Right ventricle myocardium superior (tissue), 1 donor: ENCODE measurements at regions not wholly inside any gene's neighbourhood (a gene's known extent, or its start where the extent isn't known, plus 50 kb on each side); places are given as distances from the start of the nearest gene placed in this dataset.
A peak's percentile ranks its signal among the peaks of the same experiment; 100 is the strongest.

Experiments used
- ATAC-seq: fragments of 200-7000 bp; cut with Tn5 transposase; one replicate; pipeline ENCODE4 v1.9.1; 2020; ENCODE audit warnings: mild to moderate bottlenecking; ENCODE audit not compliant: poor library complexity
- DNase-seq: peaks from one replicate; pipeline ENCODE4 v3.0.0-alpha.2; 2020
- intact Hi-C: fragments of 100-400 bp; cut with DNase I; formaldehyde crosslinking; loops from one replicate; pipeline ENCODE4 v1.11.2; 2022
- donor health status: DM: no; HTN: yes; CAD: no; lungs with severe emphysema.

DNA sequence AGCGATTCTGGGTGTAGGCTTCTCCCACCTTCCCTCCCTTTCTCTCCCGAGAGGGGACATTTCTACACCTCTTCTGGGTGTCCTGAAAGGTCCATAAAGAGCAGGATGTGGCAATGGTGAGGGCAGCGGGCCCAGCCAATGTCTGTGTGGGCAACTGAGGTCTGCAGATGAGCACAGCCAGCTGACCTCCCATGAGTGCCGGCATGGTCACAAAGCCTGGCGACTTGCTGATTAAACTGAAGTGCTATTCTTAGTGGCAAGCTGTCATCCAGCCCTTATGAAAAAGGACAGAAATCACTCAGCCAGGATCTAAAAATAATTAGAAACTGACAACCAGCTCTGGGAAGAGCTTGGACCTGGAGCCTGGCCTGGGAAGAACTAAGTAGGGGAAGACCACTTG, 124.3 kb upstream of the RGMA start:
- ATAC-seq (peak; percentile 93), DNase-seq (peak; percentile 82)
- intact Hi-C loops = no loop called here

GRCh38 chr15:93212578-93212977, 123.6 kb upstream of the RGMA start:
- DNase-seq (no peak), ATAC-seq (no peak)
- intact Hi-C loops = no loop called here

GRCh38 chr15:93210995-93211394, 122.0 kb upstream of the RGMA start:
- DNase-seq = no peak
- ATAC-seq = no peak
- intact Hi-C loops = no loop called here

DNA sequence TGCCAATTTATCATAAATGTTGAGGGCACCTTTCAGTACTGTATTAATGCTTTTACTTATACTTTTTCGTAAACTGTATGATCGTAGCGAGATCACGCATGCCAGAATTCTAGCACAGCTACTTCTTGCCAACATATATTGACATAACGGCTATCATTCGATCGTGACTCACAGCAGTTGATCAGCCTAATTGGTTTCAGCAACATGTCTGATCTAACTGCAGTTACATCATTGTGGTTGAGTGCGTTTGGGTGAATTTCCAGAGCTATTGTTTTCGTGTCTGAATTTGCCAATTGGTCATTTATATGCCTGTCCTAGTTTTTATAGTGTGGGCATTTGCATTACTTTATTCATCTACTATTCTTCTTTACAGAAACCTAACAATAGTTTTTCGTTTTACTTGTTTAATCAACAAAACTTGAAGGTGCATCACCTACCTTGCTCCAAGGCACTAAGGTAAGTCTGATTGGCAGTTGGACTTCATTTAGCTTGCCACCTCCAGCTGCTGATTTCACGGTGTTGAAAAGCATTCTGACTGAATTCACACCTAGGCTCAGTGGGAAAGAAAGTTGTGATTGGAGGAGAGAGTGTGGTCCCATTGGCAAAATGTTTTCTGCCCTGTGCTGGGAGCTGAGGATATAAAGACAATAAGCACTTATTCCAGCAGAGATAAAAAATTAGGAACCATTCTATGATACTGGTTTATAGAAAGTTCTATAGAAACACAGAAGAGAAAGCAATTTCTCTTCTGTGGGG, 120.9 kb upstream of the RGMA start:
- ATAC-seq = no peak
- intact Hi-C loops = no loop called here

DNA sequence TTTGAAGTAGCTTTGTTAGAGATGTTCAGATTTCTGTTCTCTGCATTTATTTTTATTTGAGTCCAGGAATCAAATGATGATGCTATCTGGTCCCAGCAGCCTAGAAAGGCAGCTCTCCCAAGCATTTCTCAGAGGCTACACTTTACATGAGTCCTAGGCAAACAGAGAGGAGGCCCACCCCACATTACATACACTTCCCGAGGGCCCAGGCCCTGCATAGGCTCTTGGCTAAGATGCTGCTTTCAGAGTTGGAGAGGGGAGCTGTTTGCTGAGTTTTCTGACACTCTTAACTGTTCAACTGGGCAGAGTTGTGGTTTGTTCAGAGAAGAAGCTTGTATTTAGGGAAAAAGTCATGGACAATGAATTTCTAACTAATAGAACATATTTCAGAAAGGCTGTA, 117.9 kb upstream of the RGMA start:
- no peak for ATAC-seq
- intact Hi-C loops = no loop called here
- DNase-seq = no peak

More for the DNA sequence above, 120.9 kb upstream of the RGMA start:
- no peak for DNase-seq

- no peak for ATAC-seq
- DNase-seq = no peak
- intact Hi-C loops = no loop called here
Measured at GRCh38 chr15:93205413-93205812, 116.4 kb upstream of the RGMA start.

- no peak for DNase-seq
- intact Hi-C loops = no loop called here
- no peak for ATAC-seq
Measured at GRCh38 chr15:93203036-93203435, 114.0 kb upstream of the RGMA start.

- no peak for ATAC-seq
- intact Hi-C loops = no loop called here
- DNase-seq = no peak
Measured at GRCh38 chr15:93202405-93202804, 113.4 kb upstream of the RGMA start.

GRCh38 chr15:93201940-93202339, 112.9 kb upstream of the RGMA start:
- DNase-seq (no peak), ATAC-seq (peak; percentile 64)
- intact Hi-C loops = no loop called here

DNA sequence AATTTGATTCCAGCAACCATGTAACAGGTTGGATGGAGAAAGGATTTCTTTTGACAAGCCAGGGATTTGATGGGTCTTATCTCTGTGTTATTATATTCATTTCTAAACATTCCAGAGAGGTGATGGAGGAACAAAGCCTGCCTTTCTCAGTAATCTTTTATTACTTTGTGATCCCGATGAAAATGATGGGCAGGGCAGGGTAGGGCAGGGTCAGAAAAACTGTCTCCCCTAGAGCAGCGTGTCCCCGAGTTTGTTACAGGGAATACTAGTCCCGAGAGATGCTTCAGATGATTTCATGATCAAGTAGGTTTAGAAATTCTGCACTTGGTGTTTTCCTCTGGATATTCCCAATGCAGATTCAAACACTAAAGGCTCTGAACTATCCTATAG, 111.8 kb upstream of the RGMA start:
- DNase-seq (no peak), ATAC-seq (peak; percentile 18)
- intact Hi-C loops = no loop called here

DNA sequence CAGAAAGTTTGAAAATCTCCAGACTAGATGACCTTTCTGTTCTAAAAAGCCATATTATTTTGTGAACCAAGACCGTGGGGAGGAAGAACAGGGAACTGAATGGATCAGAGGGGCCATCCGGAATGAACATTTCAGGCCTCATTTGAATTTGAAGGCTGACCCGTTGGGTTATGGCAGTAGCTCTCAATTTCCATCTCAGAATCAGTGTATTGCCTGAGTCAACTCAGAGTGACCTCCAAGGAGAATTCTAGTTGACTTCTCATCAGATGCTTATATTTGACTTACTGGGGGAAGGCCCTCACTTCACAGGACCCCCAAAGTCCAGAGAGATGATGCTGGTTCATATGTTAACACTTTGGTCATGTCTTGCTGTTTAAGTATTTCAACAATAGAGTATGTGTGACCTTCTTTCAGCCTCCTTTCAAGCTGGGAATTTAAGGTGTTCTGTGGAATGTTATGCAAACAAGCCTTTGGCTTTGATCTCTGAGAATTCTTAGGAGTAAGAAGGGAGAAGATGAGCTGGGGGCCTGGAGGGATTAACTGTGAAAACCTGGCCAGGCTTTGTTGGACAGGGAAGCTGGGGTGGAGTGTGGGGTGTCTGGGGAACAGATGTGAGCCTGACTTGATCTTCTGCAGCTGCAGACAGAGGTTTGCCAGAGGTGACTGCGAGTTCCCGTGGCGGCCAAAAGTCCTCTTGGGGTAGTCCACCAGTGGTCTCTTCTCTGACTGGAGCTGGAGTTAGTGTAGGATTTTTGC, 111.2 kb upstream of the RGMA start:
- intact Hi-C loops = no loop called here
- ATAC-seq = peak; percentile 61
- no peak for DNase-seq

DNA sequence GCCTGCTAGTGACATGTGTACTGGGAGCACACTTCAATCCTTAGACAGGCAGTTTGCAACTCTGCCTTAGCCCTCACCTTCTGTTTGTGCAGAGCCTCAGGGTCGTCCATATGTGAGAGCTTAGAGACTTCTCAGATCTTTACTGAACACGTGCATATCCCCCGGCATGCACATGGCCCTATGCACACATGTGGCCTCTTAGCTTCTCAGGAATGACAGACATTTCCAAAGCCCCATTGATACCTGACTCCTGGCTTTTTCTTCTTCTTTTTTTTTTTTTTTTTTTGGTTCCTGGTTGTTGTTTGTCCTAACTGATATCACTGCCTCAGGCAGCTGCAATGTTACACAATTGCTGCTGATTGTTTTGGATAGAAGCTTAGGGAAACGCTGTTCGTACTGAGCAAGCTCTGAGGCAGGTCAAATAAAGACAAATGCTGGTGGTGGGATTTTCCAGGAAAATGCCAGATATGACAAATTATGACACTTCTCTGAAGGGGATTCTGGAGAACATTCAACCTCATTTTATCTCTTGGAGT, 107.2 kb upstream of the RGMA start:
- DNase-seq (no peak), ATAC-seq (no peak)
- intact Hi-C loops = no loop called here

GRCh38 chr15:93195109-93195508, 106.1 kb upstream of the RGMA start:
- no peak for ATAC-seq
- DNase-seq = no peak
- intact Hi-C loops = no loop called here

GRCh38 chr15:93190238-93190637, 101.2 kb upstream of the RGMA start:
- no peak for DNase-seq
- no peak for ATAC-seq
- intact Hi-C loops = no loop called here

DNA sequence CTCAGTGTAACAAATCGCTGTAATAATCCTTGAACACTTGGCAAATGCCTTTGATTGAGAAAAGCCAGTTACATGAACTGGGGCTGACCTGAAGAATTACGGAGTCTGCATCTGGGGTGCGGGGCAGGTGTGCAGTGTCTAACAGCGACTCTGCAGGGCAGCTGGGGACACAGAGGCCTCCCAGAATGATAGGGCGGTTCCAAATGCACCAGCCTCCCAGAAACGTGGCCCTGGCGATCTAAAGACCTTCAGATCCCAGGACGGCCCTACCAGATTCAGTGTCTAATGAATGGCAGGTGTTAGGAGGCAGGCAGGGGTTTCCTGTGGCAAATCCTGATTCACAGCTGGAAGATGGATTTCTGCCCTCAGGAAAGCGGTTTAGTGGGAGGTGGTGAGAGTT, 100.5 kb upstream of the RGMA start:
- ATAC-seq = no peak
- no peak for DNase-seq
- intact Hi-C loops = no loop called here

GRCh38 chr15:93188236-93188635, 99.2 kb upstream of the RGMA start:
- no peak for ATAC-seq
- no peak for DNase-seq
- intact Hi-C loops = no loop called here

DNA sequence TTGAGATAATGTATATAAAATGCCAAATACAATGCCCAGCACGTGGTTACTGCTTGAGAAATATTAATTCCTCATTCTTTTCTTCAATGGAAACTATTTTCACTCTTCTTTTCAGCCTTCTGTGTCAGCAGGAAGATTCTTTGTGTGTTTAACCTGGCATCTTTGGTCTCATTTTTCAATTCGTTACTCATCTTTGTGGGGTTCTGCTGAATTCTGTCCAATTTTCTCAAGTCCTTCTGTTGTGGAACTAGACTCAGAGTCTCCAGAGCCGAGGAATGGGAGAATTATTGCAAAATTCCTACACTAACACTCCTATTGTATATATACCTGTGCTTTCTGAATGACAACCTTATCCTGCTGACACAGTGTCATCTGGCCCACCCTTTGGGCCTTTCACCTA, 96.8 kb upstream of the RGMA start:
- intact Hi-C loops = no loop called here
- ATAC-seq = no peak

DNA sequence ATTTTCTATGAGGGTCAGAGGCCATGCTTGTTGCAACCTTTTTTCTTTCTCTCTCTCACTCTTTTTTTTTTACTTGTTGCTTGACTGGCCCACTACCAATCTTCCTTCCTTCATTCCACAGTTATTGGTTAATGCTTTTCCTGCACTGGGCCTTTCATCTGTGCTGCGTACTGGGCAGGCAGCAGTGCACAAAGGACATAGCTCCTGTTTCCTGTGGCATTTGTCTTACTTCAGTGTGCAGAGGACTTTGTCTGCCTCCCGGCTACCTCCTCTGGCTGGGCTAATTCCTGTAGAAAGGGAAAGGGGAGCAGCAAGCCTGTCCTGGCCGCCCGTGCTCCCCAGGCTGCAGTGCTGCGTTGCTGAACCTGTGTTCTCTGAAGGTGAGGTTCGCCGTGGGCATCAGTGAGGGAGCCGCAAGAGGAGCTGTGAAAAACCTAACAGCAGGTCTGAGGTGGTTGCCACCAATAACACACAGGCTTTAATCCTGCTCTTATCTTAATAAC, 93.7 kb upstream of the RGMA start:
- ATAC-seq (peak; percentile 12), DNase-seq (no peak)
- intact Hi-C loops = no loop called here

More for the DNA sequence above, 96.8 kb upstream of the RGMA start:
- DNase-seq = no peak

DNA sequence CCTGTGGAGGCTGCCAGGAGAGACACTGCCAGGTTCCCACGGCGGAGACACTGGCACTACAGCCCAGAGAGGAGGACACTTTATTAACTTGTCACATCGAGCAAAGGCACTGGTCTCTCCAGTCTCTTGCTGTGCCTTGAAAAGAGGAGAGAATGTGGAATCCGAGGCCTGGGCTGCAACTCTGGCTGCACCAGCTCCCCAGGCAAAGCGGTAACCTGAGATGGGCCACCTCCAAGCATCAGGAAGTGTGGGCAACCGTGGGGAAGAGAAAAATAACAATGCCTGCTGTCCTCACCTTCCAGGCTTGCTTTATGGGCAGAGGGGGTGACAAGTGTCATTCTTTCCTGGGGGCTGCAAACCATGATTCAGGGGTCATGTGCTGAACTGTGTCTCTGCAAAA, 91.6 kb upstream of the RGMA start:
- no peak for DNase-seq

DNA sequence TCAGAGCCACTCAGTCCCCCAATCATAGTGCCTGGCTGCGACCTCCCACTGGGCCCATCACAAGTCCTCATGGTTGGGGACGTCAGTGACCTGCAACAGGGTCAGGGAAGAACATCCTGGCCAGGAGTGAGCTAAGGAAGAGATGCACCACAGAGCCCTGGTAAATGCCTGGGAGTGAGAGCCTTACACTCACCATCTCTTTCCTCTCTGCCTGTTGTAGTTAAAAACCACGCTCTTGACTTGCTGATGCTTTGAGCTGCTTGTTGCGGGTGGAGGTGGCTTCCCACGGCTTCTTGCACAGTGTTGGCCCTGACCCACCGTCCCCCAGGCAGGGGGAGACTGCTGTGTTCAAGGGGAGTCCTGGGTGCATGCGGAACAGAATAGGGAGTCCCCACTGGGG, 91.1 kb upstream of the RGMA start:
- no peak for DNase-seq
- no peak for ATAC-seq
- intact Hi-C loops = no loop called here

More for the DNA sequence above, 91.6 kb upstream of the RGMA start:
- intact Hi-C loops = no loop called here
- no peak for ATAC-seq
